ENCODE measurements at regions not wholly inside any gene's neighbourhood (a gene's known extent, or its start where the extent isn't known, plus 50 kb on each side); places are given as distances from the start of the nearest gene placed in this dataset.

- no peaks in the 10 kb centered on the region for H3K36me3 ChIP-seq (ENCODE audit: control insufficient read depth in 2 of 2, insufficient read depth in 1 of 2, low read length in 2 of 2)
- ChIA-PET POLR2A (no interaction called here), CTCF (interaction anchor here (0.5 to 0.7 kb wide), 4 partner anchors 11 to 1718 kb away, joined by 3 read pairs; no protein-coding TSS in a partner anchor)
- H3K27ac ChIP-seq (ENCODE audit: extremely low read depth, low read depth, low read length): no peak overlapping the region
- H3K4me1 ChIP-seq (ENCODE audit: control insufficient read depth, insufficient read depth, low read length): no peaks in the 10 kb centered on the region; the same call in 1 of the 2 replicates
- H3K9me3 ChIP-seq (ENCODE audit: control insufficient read depth, insufficient read depth, low read depth, low read length): no peaks in the 10 kb centered on the region
- H3K4me3 ChIP-seq (ENCODE audit: low read depth, low read length): no peak overlapping the region
- TF ChIP-seq ZFHX2 (tag by site-specific recombination; conservative IDR thresholded peaks at IDR 0.05): no peak
- TF ChIP-seq ZNF623 (tag by site-specific recombination; IDR thresholded peaks at IDR 0.05): no peak
- no peak for TF ChIP-seq ZNF394 (tag by site-specific recombination; IDR thresholded peaks at IDR 0.05; ENCODE audit: borderline replicate concordance)
- no peak for TF ChIP-seq ZNF214 (tag by site-specific recombination; IDR thresholded peaks at IDR 0.05; ENCODE audit: borderline replicate concordance)
- TF ChIP-seq ZNF148 (tag by site-specific recombination; IDR thresholded peaks at IDR 0.05; ENCODE audit: borderline replicate concordance): no peak
- no peak for TF ChIP-seq ZNF24 (tag by site-specific recombination; IDR thresholded peaks at IDR 0.05)
- TF ChIP-seq TRIM28 (IDR thresholded peaks at IDR 0.05; ENCODE audit: borderline replicate concordance, low read length): no peak
- TF ChIP-seq ZNF544 (tag by site-specific recombination; IDR thresholded peaks at IDR 0.05): no peak
- TF ChIP-seq GLIS2 (tag by site-specific recombination; IDR thresholded peaks at IDR 0.05): no peak
- no peak for TF ChIP-seq ZNF223 (tag by site-specific recombination; IDR thresholded peaks at IDR 0.05)
- no peak for TF ChIP-seq ZBTB6 (tag by site-specific recombination; IDR thresholded peaks at IDR 0.05)
- no peak for TF ChIP-seq ZNF560 (tag by site-specific recombination; IDR thresholded peaks at IDR 0.05; ENCODE audit: borderline replicate concordance)
- no peak for TF ChIP-seq SALL2 (tag by site-specific recombination; IDR thresholded peaks at IDR 0.05; ENCODE audit: borderline replicate concordance)
- no peak for TF ChIP-seq ZNF175 (tag by site-specific recombination; IDR thresholded peaks at IDR 0.05)
- no peak for TF ChIP-seq ZBTB8A (tag by site-specific recombination; IDR thresholded peaks at IDR 0.05)
- no peak for TF ChIP-seq MYNN (tag by site-specific recombination; IDR thresholded peaks at IDR 0.05; ENCODE audit: borderline replicate concordance)
- TF ChIP-seq PRDM1 (tag by site-specific recombination; IDR thresholded peaks at IDR 0.05): no peak
- TF ChIP-seq ZNF350 (tag by site-specific recombination; IDR thresholded peaks at IDR 0.05): no peak
Measured at GRCh38 chr6:126941751-126942150, 176.7 kb upstream of the RSPO3 start.

GRCh38 chr6:126944512-126944911 is 174.0 kb upstream of the RSPO3 start:
- Histone ChIP-seq H3K4me3 (ENCODE audit: low read depth, low read length) (no peak overlapping the region), H3K4me1 (ENCODE audit: control insufficient read depth, insufficient read depth, low read length) (no peaks in the 10 kb centered on the region), H3K36me3 (ENCODE audit: control insufficient read depth in 2 of 2, insufficient read depth in 1 of 2, low read length in 2 of 2) (no peaks in the 10 kb centered on the region), H3K27ac (ENCODE audit: extremely low read depth, low read depth, low read length) (no peak overlapping the region), H3K9me3 (ENCODE audit: control insufficient read depth, insufficient read depth, low read depth, low read length) (no peaks in the 10 kb centered on the region)
- POLR2A ChIA-PET: no interaction called here
- CTCF ChIA-PET: no interaction called here
- TF ChIP-seq ZNF707 (tag by site-specific recombination; IDR thresholded peaks at IDR 0.05) (no peak), ZNF302 (tag by site-specific recombination; IDR thresholded peaks at IDR 0.05; ENCODE audit: low read depth) (no peak), ZNF423 (tag by site-specific recombination; IDR thresholded peaks at IDR 0.05) (no peak), ZNF239 (tag by site-specific recombination; IDR thresholded peaks at IDR 0.05) (no peak), ZNF513 (tag by site-specific recombination; IDR thresholded peaks at IDR 0.05) (no peak), ZFHX2 (tag by site-specific recombination; conservative IDR thresholded peaks at IDR 0.05) (peak; percentile 51), ZNF398 (tag by site-specific recombination; IDR thresholded peaks at IDR 0.05) (no peak), ZNF626 (tag by site-specific recombination; IDR thresholded peaks at IDR 0.05) (no peak), KLF17 (tag by site-specific recombination; IDR thresholded peaks at IDR 0.05) (no peak), FEZF1 (tag by site-specific recombination; IDR thresholded peaks at IDR 0.05) (no peak), ZNF404 (tag by site-specific recombination; IDR thresholded peaks at IDR 0.05) (no peak), KLF1 (tag by site-specific recombination; IDR thresholded peaks at IDR 0.05) (no peak), EGR2 (tag by site-specific recombination; IDR thresholded peaks at IDR 0.05; ENCODE audit: low read depth) (0 out of 2 replicates have a peak, but pooled peaks have one; percentile 39)

Data from HEK293 (cell line).